Kidney epithelial cell (primary cell): ENCODE measurements at regions not wholly inside any gene's neighbourhood (a gene's known extent, or its start where the extent isn't known, plus 50 kb on each side); places are given as distances from the start of the nearest gene placed in this dataset.

Experiments used
- DNase-seq: peaks from one replicate; pipeline ENCODE4 v3.0.0-alpha.2; 2010; ENCODE audit warnings: low read depth
- H3K27me3 ChIP-seq: 2 replicates; pipeline ENCODE4 v1.6.0; 2011; ENCODE audit warnings: low read length; ENCODE audit not compliant: control insufficient read depth, insufficient read depth
- H3K36me3 ChIP-seq: 2 replicates; pipeline ENCODE4 v1.5.1; 2011; ENCODE audit warnings: low read length; ENCODE audit not compliant: control insufficient read depth, insufficient read depth
- H3K4me3 ChIP-seq: 2 replicates; pipeline ENCODE4 v1.5.1; 2011; ENCODE audit warnings: low read depth, mild to moderate bottlenecking, control low read depth, low read length
- TF ChIP-seq, protein P1 (sequence below): IDR thresholded peaks from 2 replicates; pipeline ENCODE4 v1.5.1; 2011; ENCODE audit warnings: mild to moderate bottlenecking, moderate library complexity, low read length, control low read depth, inconsistent platforms; ENCODE audit not compliant: insufficient read depth, poor library complexity, severe bottlenecking

DNA sequence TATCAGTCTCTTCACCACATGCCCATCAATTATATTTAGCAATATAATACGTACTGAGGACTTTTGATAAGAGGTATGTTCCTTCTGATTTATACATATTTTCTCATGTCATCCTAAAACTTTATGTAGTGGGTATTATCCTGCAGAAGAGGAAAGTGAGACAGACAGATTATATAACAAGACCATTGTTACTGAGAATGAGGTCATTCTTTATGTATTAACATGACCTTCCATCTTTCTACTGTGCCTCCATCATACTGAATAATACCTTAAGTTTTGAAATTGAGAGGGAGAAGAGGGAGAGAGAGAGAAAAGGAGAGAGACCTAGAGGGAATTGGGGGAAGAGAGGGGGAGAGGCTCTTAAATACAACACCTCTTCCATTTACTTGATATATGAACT, 90.9 kb upstream of the CARMIL1 start:
- TF ChIP-seq, protein P1, sequence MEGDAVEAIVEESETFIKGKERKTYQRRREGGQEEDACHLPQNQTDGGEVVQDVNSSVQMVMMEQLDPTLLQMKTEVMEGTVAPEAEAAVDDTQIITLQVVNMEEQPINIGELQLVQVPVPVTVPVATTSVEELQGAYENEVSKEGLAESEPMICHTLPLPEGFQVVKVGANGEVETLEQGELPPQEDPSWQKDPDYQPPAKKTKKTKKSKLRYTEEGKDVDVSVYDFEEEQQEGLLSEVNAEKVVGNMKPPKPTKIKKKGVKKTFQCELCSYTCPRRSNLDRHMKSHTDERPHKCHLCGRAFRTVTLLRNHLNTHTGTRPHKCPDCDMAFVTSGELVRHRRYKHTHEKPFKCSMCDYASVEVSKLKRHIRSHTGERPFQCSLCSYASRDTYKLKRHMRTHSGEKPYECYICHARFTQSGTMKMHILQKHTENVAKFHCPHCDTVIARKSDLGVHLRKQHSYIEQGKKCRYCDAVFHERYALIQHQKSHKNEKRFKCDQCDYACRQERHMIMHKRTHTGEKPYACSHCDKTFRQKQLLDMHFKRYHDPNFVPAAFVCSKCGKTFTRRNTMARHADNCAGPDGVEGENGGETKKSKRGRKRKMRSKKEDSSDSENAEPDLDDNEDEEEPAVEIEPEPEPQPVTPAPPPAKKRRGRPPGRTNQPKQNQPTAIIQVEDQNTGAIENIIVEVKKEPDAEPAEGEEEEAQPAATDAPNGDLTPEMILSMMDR = no peak
- Histone ChIP-seq H3K27me3 (no peaks in the 10 kb centered on the region), H3K36me3 (no peaks in the 10 kb centered on the region), H3K4me3 (no peak overlapping the region)
- no peak for DNase-seq

DNA sequence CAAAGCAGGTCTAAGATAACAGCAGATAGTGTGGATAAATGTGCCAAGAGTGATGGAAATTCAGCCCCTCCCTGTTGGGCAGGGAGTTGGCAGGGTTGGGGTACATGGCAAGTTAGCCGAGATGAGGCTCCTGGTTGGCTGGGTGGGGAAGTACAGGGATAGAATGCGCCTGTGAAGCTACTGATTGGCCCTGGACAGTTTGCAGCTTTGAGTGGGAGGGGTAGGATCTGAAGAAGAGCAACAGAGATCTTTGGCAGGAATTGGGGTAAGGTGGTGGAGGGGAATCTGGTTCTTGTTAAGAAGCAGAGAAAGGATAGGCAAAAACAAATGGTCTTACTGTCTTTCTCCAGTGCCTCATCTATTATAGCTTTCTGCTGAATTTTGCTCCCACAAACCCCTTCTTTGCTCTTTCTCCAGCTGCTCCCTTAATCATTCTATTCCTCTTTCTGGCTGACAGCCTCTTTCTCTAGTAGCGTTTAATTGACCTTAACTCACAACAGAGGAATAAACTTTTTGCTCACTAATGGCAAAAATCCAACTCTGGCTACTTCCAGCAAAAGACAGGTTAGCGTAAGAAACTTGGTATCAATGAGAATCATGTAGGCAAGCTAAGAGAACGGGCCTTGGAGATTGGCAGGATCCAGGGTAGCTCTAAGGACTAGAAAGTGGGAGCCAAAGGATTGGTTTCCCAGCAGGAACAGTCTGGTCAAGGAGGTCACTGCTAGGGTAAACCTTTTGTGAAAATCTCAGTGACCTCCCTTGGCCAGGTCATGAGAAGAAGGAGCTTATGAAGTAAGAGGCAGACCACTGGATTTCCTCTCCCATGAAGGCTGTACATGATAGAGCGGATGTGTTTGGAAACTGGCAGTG, 86.3 kb upstream of the CARMIL1 start:
- H3K36me3 ChIP-seq = no peaks in the 10 kb centered on the region
- TF ChIP-seq, protein P1 = no peak
- no peaks in the 10 kb centered on the region for H3K27me3 ChIP-seq
- peak; percentile 69 for DNase-seq
- no peak overlapping the region for H3K4me3 ChIP-seq

DNA sequence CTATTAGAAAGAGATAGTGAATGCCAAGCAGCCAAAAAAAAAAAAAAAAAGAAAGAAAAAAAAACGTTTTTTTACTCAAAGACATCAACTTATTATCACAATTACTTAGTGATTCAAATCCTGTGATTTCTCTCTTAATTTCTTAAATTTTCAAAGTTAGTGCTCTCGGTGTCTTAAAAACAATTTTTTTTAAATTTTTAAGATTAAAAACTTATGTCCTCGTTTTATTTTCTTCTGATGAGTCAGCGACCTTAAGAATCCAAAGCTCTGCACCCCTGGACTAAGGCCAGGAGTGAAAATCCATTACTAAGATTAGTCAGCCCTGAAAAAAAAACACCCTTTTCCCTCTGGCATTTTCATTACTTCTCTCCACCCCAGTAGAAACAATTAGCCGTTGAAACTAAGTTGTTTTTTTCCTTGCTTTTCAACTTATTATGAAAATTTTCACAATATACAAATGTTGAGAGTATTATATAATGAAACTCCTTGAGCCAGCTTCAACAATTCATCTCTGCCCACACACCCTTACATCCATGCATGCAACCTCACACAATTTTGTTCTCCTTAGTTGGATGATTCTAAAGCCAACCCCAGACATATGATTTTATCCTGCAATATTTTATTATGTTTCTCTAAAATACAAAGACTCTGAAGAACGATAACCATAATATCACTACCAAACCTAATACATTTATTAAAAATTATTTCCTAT, 85.6 kb upstream of the CARMIL1 start:
- DNase-seq = peak; percentile 79
- no peaks in the 10 kb centered on the region for H3K27me3 ChIP-seq
- no peaks in the 10 kb centered on the region for H3K36me3 ChIP-seq
- H3K4me3 ChIP-seq = no peak overlapping the region
- TF ChIP-seq, protein P1 = no peak

DNA sequence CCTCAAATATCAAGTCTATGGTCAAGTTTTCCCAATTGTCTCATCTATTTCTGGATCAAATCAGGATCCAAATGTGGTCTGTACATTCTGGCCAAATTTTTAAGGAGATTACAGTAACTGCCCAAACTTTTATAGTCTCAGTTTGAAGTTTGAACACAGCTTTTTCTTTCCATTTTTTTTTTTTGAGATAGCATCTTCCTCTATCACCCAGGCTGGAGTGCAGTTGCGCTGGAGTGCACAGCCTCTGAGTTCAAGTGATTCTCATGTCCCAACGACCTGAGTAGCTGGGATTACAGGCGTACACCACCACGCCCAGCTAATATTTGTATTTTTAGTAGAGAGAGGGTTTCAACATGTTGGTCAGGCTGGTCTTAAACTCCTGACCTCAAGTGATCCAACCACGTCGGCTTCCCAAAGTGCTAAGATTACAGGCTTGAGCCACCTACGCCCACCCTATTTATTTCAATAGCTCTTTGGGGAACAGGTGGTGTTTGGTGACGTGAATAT, 84.9 kb upstream of the CARMIL1 start:
- H3K4me3 ChIP-seq = no peak overlapping the region
- TF ChIP-seq, protein P1 = no peak

DNA sequence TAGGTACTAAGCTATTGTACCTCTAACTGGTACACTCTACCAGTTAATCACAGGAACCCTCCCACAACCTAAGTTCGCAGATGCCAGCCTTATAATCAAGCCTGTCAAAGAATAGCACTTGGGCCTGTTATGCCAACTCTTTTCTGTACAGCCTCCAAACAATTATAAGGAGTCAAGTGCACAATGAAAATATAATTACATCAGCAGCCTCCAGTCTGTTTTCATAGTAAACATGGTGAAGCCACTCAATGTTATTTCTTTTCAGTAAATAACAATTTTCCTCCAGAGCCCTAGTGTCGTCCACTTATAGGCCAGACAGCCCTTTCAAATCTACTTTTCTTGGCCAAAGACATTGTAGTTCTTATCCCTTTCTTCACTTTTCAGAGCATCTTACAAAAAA, 82.7 kb upstream of the CARMIL1 start:
- TF ChIP-seq, protein P1 = no peak

More for the DNA sequence above, 84.9 kb upstream of the CARMIL1 start:
- Histone ChIP-seq H3K36me3 (no peaks in the 10 kb centered on the region), H3K27me3 (no peaks in the 10 kb centered on the region)
- no peak for DNase-seq

More for the DNA sequence above, 82.7 kb upstream of the CARMIL1 start:
- no peaks in the 10 kb centered on the region for H3K27me3 ChIP-seq
- no peak for DNase-seq
- no peaks in the 10 kb centered on the region for H3K36me3 ChIP-seq
- no peak overlapping the region for H3K4me3 ChIP-seq
